ENCODE measurements at regions not wholly inside any gene's neighbourhood (a gene's known extent, or its start where the extent isn't known, plus 50 kb on each side); places are given as distances from the start of the nearest gene placed in this dataset.

GRCh38 chr10:4653160-4653559 lies 172.8 kb upstream of the AKR1E2 start:
- Mint-ChIP-seq H3K27ac (no peak overlapping the region), H3K36me3 (ENCODE audit: low read depth) (no peaks in the 10 kb centered on the region), H3K9me3 (no peaks in the 10 kb centered on the region), H3K4me1 (peaks cover 10% of the 10 kb centered on the region), H3K4me3 (no peak overlapping the region), H3K27me3 (no peaks in the 10 kb centered on the region)
- ATAC-seq (ENCODE audit: low read depth) (no peak), DNase-seq (no peak)
- POLR2A ChIA-PET, result interaction anchor here (1.5 kb wide), 1 partner anchor 870 kb away, joined by 7 read pairs; no protein-coding TSS in a partner anchor
- intact Hi-C loops (cut with micrococcal nuclease), result loop anchor here (10.0 kb wide), 2 partner anchors 778 to 1028 kb away; no protein-coding TSS in a partner anchor
- TF ChIP-seq CTCF (IDR thresholded peaks at IDR 0.05), result no peak
- CTCF ChIA-PET, result interaction anchor here (1.1 to 1.2 kb wide), 3 partner anchors 112 to 1415 kb away, joined by 3 to 5 read pairs (median 4); no protein-coding TSS in a partner anchor

- CTCF ChIA-PET, result interaction anchor here (1.1 to 1.2 kb wide), 3 partner anchors 113 to 1414 kb away, joined by 3 to 5 read pairs (median 4); no protein-coding TSS in a partner anchor
- POLR2A ChIA-PET, result interaction anchor here (1.5 kb wide), 1 partner anchor 870 kb away, joined by 7 read pairs; no protein-coding TSS in a partner anchor
- TF ChIP-seq CTCF (IDR thresholded peaks at IDR 0.05), result no peak
- no peak for ATAC-seq (ENCODE audit: low read depth)
- Mint-ChIP-seq H3K4me1 (peaks cover 10% of the 10 kb centered on the region), H3K4me3 (no peak overlapping the region), H3K36me3 (ENCODE audit: low read depth) (no peaks in the 10 kb centered on the region), H3K27me3 (no peaks in the 10 kb centered on the region), H3K9me3 (no peaks in the 10 kb centered on the region), H3K27ac (no peak overlapping the region)
- DNase-seq, result no peak
- intact Hi-C loops (cut with micrococcal nuclease), result loop anchor here (10.0 kb wide), 2 partner anchors 778 to 1028 kb away; no protein-coding TSS in a partner anchor
Measured at GRCh38 chr10:4652111-4653010, 173.6 kb upstream of the AKR1E2 start.

GRCh38 chr10:4651404-4652037 lies 174.5 kb upstream of the AKR1E2 start:
- DNase-seq (no peak), ATAC-seq (ENCODE audit: low read depth) (peak; percentile 45)
- no peak overlapping the region for H3K4me3 Mint-ChIP-seq
- ChIA-PET POLR2A (interaction anchor here (1.5 kb wide), 1 partner anchor 869 kb away, joined by 7 read pairs; no protein-coding TSS in a partner anchor), CTCF (interaction anchor here (1.2 kb wide), 2 partner anchors 1412 to 1413 kb away, joined by 4 to 5 read pairs; no protein-coding TSS in a partner anchor)
- TF ChIP-seq CTCF (IDR thresholded peaks at IDR 0.05), result no peak
- peaks cover 10% of the 10 kb centered on the region for H3K4me1 Mint-ChIP-seq
- H3K9me3 Mint-ChIP-seq, result no peaks in the 10 kb centered on the region
- H3K36me3 Mint-ChIP-seq (ENCODE audit: low read depth), result no peaks in the 10 kb centered on the region
- H3K27ac Mint-ChIP-seq, result peak overlapping the region; percentile 26
- H3K27me3 Mint-ChIP-seq, result no peaks in the 10 kb centered on the region
- intact Hi-C loops (cut with micrococcal nuclease), result loop anchor here (10.0 kb wide), 2 partner anchors 777 to 1027 kb away; no protein-coding TSS in a partner anchor

GRCh38 chr10:4650582-4650981 lies 175.4 kb upstream of the AKR1E2 start:
- Mint-ChIP-seq H3K27ac (no peak overlapping the region), H3K9me3 (no peaks in the 10 kb centered on the region), H3K36me3 (ENCODE audit: low read depth) (no peaks in the 10 kb centered on the region), H3K27me3 (no peaks in the 10 kb centered on the region), H3K4me1 (peaks cover 10% of the 10 kb centered on the region), H3K4me3 (no peak overlapping the region)
- DNase-seq (no peak), ATAC-seq (ENCODE audit: low read depth) (no peak)
- no peak for TF ChIP-seq CTCF (IDR thresholded peaks at IDR 0.05)
- intact Hi-C loops (cut with micrococcal nuclease), result loop anchor here (10.0 kb wide), 2 partner anchors 776 to 1026 kb away; no protein-coding TSS in a partner anchor
- ChIA-PET CTCF (no interaction called here), POLR2A (no interaction called here)
